ENCODE measurements at regions not wholly inside any gene's neighbourhood (a gene's known extent, or its start where the extent isn't known, plus 50 kb on each side); places are given as distances from the start of the nearest gene placed in this dataset.

- TF ChIP-seq CTCF (IDR thresholded peaks at IDR 0.05 in 2 of 3, conservative IDR thresholded peaks at IDR 0.05 in 1 of 3; ENCODE audit: control insufficient read depth in 2 of 3, extremely low read depth in 1 of 3, insufficient read depth in 1 of 3, low read depth in 3 of 3, low read length in 3 of 3) = no peak
- TF ChIP-seq POLR2A (IDR thresholded peaks at IDR 0.05; ENCODE audit: low read depth, low read length) = no peak
- TF ChIP-seq USF2 (IDR thresholded peaks at IDR 0.05; ENCODE audit: borderline replicate concordance, low read depth, low read length) = no peak
Observed at GRCh38 chr5:131021646-131022045, 143.4 kb downstream of the HINT1 start.
